ENCODE measurements at regions not wholly inside any gene's neighbourhood (a gene's known extent, or its start where the extent isn't known, plus 50 kb on each side); places are given as distances from the start of the nearest gene placed in this dataset.

DNA sequence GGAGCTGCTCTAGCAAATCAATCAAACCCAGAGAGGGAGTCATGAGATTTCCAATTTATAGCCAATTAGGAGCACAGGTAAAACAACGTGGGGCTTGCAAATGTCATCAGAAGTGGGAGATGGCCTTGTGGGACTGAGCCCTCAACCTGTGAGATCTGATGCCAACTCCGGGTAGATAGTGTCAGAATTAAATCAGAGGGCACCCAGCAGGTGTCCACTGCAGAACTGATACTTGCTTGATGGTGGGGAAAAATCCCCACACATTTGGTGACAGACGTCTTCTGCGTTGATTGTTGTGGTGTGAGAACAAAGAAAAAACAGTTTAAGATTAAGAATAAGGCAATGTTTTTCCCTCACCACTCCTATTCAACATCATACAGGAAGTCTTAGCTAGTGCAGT lies 1402.8 kb downstream of the RAPGEF2 start:
- WGBS, 2 donors = 76 to 86% methylated on average over 4 of the region's 4 CpGs
- Histone ChIP-seq H3K27ac (no peak overlapping the region), H3K4me3 (no peak overlapping the region), H3K27me3 (no peaks in the 10 kb centered on the region), H3K4me1 (no peaks in the 10 kb centered on the region), H3K9me3 (no peaks in the 10 kb centered on the region), H3K36me3 (no peaks in the 10 kb centered on the region)
- TF ChIP-seq POLR2A (IDR thresholded peaks at IDR 0.05) = no peak
- no peak for TF ChIP-seq EP300 (IDR thresholded peaks at IDR 0.05)
- TF ChIP-seq, protein P1, sequence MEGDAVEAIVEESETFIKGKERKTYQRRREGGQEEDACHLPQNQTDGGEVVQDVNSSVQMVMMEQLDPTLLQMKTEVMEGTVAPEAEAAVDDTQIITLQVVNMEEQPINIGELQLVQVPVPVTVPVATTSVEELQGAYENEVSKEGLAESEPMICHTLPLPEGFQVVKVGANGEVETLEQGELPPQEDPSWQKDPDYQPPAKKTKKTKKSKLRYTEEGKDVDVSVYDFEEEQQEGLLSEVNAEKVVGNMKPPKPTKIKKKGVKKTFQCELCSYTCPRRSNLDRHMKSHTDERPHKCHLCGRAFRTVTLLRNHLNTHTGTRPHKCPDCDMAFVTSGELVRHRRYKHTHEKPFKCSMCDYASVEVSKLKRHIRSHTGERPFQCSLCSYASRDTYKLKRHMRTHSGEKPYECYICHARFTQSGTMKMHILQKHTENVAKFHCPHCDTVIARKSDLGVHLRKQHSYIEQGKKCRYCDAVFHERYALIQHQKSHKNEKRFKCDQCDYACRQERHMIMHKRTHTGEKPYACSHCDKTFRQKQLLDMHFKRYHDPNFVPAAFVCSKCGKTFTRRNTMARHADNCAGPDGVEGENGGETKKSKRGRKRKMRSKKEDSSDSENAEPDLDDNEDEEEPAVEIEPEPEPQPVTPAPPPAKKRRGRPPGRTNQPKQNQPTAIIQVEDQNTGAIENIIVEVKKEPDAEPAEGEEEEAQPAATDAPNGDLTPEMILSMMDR (IDR thresholded peaks at IDR 0.05) = no peak
- DNase-seq (ENCODE audit: low spot score in 2 of 2) = no peak

GRCh38 chr4:160510928-160511327 lies 1408.0 kb downstream of the RAPGEF2 start:
- no peak for DNase-seq (ENCODE audit: low spot score in 2 of 2)
- H3K9me3 ChIP-seq = no peaks in the 10 kb centered on the region
- no peaks in the 10 kb centered on the region for H3K36me3 ChIP-seq
- TF ChIP-seq, protein P1 (IDR thresholded peaks at IDR 0.05) = no peak
- TF ChIP-seq POLR2A (IDR thresholded peaks at IDR 0.05) (no peak), EP300 (IDR thresholded peaks at IDR 0.05) (no peak)
- H3K27ac ChIP-seq = no peak overlapping the region
- no peaks in the 10 kb centered on the region for H3K27me3 ChIP-seq
- no peak overlapping the region for H3K4me3 ChIP-seq
- no peaks in the 10 kb centered on the region for H3K4me1 ChIP-seq

GRCh38 chr4:160514126-160514525 lies 1411.2 kb downstream of the RAPGEF2 start:
- Histone ChIP-seq H3K27ac (no peak overlapping the region), H3K36me3 (no peaks in the 10 kb centered on the region), H3K27me3 (no peaks in the 10 kb centered on the region), H3K4me3 (no peak overlapping the region), H3K4me1 (no peaks in the 10 kb centered on the region), H3K9me3 (no peaks in the 10 kb centered on the region)
- TF ChIP-seq, protein P1 (IDR thresholded peaks at IDR 0.05) = no peak
- TF ChIP-seq EP300 (IDR thresholded peaks at IDR 0.05) (no peak), POLR2A (IDR thresholded peaks at IDR 0.05) (no peak)
- WGBS, 2 donors = 59 to 77% methylated on average over 3 of the region's 3 CpGs
- DNase-seq (ENCODE audit: low spot score in 2 of 2) = no peak

GRCh38 chr4:160523231-160523630 lies 1420.4 kb downstream of the RAPGEF2 start:
- 23 to 35% methylated on average over 1 of the region's 1 CpG for WGBS, 2 donors
- no peak overlapping the region for H3K27ac ChIP-seq
- H3K36me3 ChIP-seq = no peaks in the 10 kb centered on the region
- TF ChIP-seq POLR2A (IDR thresholded peaks at IDR 0.05) (no peak), EP300 (IDR thresholded peaks at IDR 0.05) (no peak)
- TF ChIP-seq, protein P1 (IDR thresholded peaks at IDR 0.05) = no peak
- H3K4me3 ChIP-seq = no peak overlapping the region
- DNase-seq (ENCODE audit: low spot score in 2 of 2) = no peak
- H3K9me3 ChIP-seq = peaks cover 0 to 2% (median 0%) of the 10 kb centered on the region in 4 donors
- no peaks in the 10 kb centered on the region for H3K27me3 ChIP-seq
- no peaks in the 10 kb centered on the region for H3K4me1 ChIP-seq

- WGBS, 2 donors = 84 to 92% methylated on average over 5 of the region's 5 CpGs
- no peak overlapping the region for H3K4me3 ChIP-seq
- no peaks in the 10 kb centered on the region for H3K36me3 ChIP-seq
- no peak for DNase-seq (ENCODE audit: low spot score in 2 of 2)
- no peaks in the 10 kb centered on the region for H3K4me1 ChIP-seq
- H3K27me3 ChIP-seq = no peaks in the 10 kb centered on the region
- TF ChIP-seq, protein P1 (IDR thresholded peaks at IDR 0.05) = no peak
- TF ChIP-seq EP300 (IDR thresholded peaks at IDR 0.05) (no peak), POLR2A (IDR thresholded peaks at IDR 0.05) (no peak)
- H3K9me3 ChIP-seq = peaks cover 0 to 7% (median 0%) of the 10 kb centered on the region in 4 donors
- no peak overlapping the region for H3K27ac ChIP-seq
Measured at GRCh38 chr4:160537681-160538080, 1434.8 kb downstream of the RAPGEF2 start.
